ENCODE measurements at regions not wholly inside any gene's neighbourhood (a gene's known extent, or its start where the extent isn't known, plus 50 kb on each side); places are given as distances from the start of the nearest gene placed in this dataset.

- no peak for DNase-seq (ENCODE audit: missing footprints)
- no peak for ATAC-seq
- intact Hi-C loops (cut with DNase I), result loop anchor here (10.0 kb wide), 1 partner anchor 837 kb away; no protein-coding TSS in a partner anchor
Measured at GRCh38 chr4:188197566-188197965, 58.3 kb downstream of the TRIML1 start.

GRCh38 chr4:188198982-188199792, 59.9 kb downstream of the TRIML1 start:
- intact Hi-C loops (cut with DNase I), result loop anchor here (10.0 kb wide), 1 partner anchor 836 kb away; no protein-coding TSS in a partner anchor

GRCh38 chr4:188201851-188202250, 62.6 kb downstream of the TRIML1 start:
- intact Hi-C loops (cut with DNase I), result no loop called here
- DNase-seq (ENCODE audit: missing footprints) (no peak), ATAC-seq (no peak)

More at GRCh38 chr4:188198982-188199792, 59.9 kb downstream of the TRIML1 start:
- ATAC-seq, result no peak
- no peak for DNase-seq (ENCODE audit: missing footprints)

- intact Hi-C loops (cut with DNase I), result no loop called here
- no peak for DNase-seq (ENCODE audit: missing footprints)
- no peak for ATAC-seq
Measured at GRCh38 chr4:188206783-188207182, 67.5 kb downstream of the TRIML1 start.

- no peak for ATAC-seq
- DNase-seq (ENCODE audit: missing footprints), result no peak
- intact Hi-C loops (cut with DNase I), result no loop called here
Measured at GRCh38 chr4:188214861-188215260, 75.6 kb downstream of the TRIML1 start.

- DNase-seq (ENCODE audit: missing footprints) (no peak), ATAC-seq (no peak)
- intact Hi-C loops (cut with DNase I), result no loop called here
Measured at GRCh38 chr4:188218392-188218791, 79.2 kb downstream of the TRIML1 start.

GRCh38 chr4:188220006-188220405, 80.8 kb downstream of the TRIML1 start:
- no peak for ATAC-seq
- intact Hi-C loops (cut with DNase I), result no loop called here
- DNase-seq (ENCODE audit: missing footprints), result no peak

- ATAC-seq (no peak), DNase-seq (ENCODE audit: missing footprints) (no peak)
- intact Hi-C loops (cut with DNase I), result no loop called here
Measured at GRCh38 chr4:188221090-188221489, 81.8 kb downstream of the TRIML1 start.

GRCh38 chr4:188228279-188228678, 89.0 kb downstream of the TRIML1 start:
- intact Hi-C loops (cut with DNase I), result no loop called here
- no peak for ATAC-seq
- no peak for DNase-seq (ENCODE audit: missing footprints)

GRCh38 chr4:188232428-188232827, 93.2 kb downstream of the TRIML1 start:
- intact Hi-C loops (cut with DNase I), result no loop called here
- ATAC-seq (no peak), DNase-seq (ENCODE audit: missing footprints) (no peak)

GRCh38 chr4:188242041-188242440, 102.8 kb downstream of the TRIML1 start:
- intact Hi-C loops (cut with DNase I), result no loop called here
- DNase-seq (ENCODE audit: missing footprints), result no peak
- no peak for ATAC-seq

- intact Hi-C loops (cut with DNase I), result no loop called here
- no peak for ATAC-seq
Measured at GRCh38 chr4:188245651-188246050, 106.4 kb downstream of the TRIML1 start.

GRCh38 chr4:188246488-188246887, 107.2 kb downstream of the TRIML1 start:
- DNase-seq (ENCODE audit: missing footprints) (no peak), ATAC-seq (no peak)
- intact Hi-C loops (cut with DNase I), result no loop called here

More at GRCh38 chr4:188245651-188246050, 106.4 kb downstream of the TRIML1 start:
- DNase-seq (ENCODE audit: missing footprints), result no peak

- no peak for DNase-seq (ENCODE audit: missing footprints)
- intact Hi-C loops (cut with DNase I), result no loop called here
- ATAC-seq, result no peak
Measured at GRCh38 chr4:188254211-188254610, 115.0 kb downstream of the TRIML1 start.

- intact Hi-C loops (cut with DNase I), result no loop called here
- DNase-seq (ENCODE audit: missing footprints) (no peak), ATAC-seq (no peak)
Measured at GRCh38 chr4:188262464-188262863, 123.2 kb downstream of the TRIML1 start.

GRCh38 chr4:188263321-188263720, 124.1 kb downstream of the TRIML1 start:
- intact Hi-C loops (cut with DNase I), result no loop called here
- ATAC-seq, result no peak
- DNase-seq (ENCODE audit: missing footprints), result no peak

- no peak for DNase-seq (ENCODE audit: missing footprints)
- ATAC-seq, result no peak
- intact Hi-C loops (cut with DNase I), result no loop called here
Measured at GRCh38 chr4:188266386-188266785, 127.1 kb downstream of the TRIML1 start.

GRCh38 chr4:188268131-188268908, 129.1 kb downstream of the TRIML1 start:
- DNase-seq (ENCODE audit: missing footprints) (no peak), ATAC-seq (no peak)
- intact Hi-C loops (cut with DNase I), result no loop called here

GRCh38 chr4:188270273-188271069, 131.2 kb downstream of the TRIML1 start:
- ATAC-seq, result no peak
- no peak for DNase-seq (ENCODE audit: missing footprints)
- intact Hi-C loops (cut with DNase I), result no loop called here

All from Right ventricle myocardium inferior (tissue), 1 donor.